ENCODE measurements at regions not wholly inside any gene's neighbourhood (a gene's known extent, or its start where the extent isn't known, plus 50 kb on each side); places are given as distances from the start of the nearest gene placed in this dataset.

- no peak for TF ChIP-seq EZH2 (IDR thresholded peaks at IDR 0.05; ENCODE audit: insufficient read depth, low read length)
- TF ChIP-seq, protein P1, sequence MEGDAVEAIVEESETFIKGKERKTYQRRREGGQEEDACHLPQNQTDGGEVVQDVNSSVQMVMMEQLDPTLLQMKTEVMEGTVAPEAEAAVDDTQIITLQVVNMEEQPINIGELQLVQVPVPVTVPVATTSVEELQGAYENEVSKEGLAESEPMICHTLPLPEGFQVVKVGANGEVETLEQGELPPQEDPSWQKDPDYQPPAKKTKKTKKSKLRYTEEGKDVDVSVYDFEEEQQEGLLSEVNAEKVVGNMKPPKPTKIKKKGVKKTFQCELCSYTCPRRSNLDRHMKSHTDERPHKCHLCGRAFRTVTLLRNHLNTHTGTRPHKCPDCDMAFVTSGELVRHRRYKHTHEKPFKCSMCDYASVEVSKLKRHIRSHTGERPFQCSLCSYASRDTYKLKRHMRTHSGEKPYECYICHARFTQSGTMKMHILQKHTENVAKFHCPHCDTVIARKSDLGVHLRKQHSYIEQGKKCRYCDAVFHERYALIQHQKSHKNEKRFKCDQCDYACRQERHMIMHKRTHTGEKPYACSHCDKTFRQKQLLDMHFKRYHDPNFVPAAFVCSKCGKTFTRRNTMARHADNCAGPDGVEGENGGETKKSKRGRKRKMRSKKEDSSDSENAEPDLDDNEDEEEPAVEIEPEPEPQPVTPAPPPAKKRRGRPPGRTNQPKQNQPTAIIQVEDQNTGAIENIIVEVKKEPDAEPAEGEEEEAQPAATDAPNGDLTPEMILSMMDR (IDR thresholded peaks at IDR 0.05; ENCODE audit: insufficient read depth, low read depth, low read length) = no peak
- FAIRE-seq = no peak
- H3K79me2 ChIP-seq (ENCODE audit: insufficient read depth, low read length) = no peaks in the 10 kb centered on the region
- Mint-ChIP-seq H3K27ac (ENCODE audit: unreplicated experiment) (no peak overlapping the region), H3K9me3 (ENCODE audit: unreplicated experiment) (peaks cover 2% of the 10 kb centered on the region), H3K27me3 (ENCODE audit: low read depth, unreplicated experiment) (no peaks in the 10 kb centered on the region), H3K4me1 (ENCODE audit: low read depth, unreplicated experiment) (peaks cover 6% of the 10 kb centered on the region), H3K36me3 (ENCODE audit: low read depth, unreplicated experiment) (no peaks in the 10 kb centered on the region), H3K4me3 (ENCODE audit: unreplicated experiment) (no peak overlapping the region)
- peaks cover 6% of the 10 kb centered on the region for H3K9me3 ChIP-seq (ENCODE audit: insufficient read depth, low read depth, low read length)
- H2AFZ ChIP-seq (ENCODE audit: low read depth, low read length) = no peak overlapping the region
- no peak overlapping the region for H3K9ac ChIP-seq (ENCODE audit: low read length)
- DNase-seq (ENCODE audit: low read depth) = no peak
- peaks cover 5% of the 10 kb centered on the region for H3K4me1 ChIP-seq (ENCODE audit: insufficient read depth, low read length)
- H3K4me2 ChIP-seq (ENCODE audit: low read length) = no peak overlapping the region
- no peaks in the 10 kb centered on the region for H3K27me3 ChIP-seq (ENCODE audit: insufficient read depth, low read length)
- H3K4me3 ChIP-seq (ENCODE audit: insufficient read depth, low read depth, low read length) = no peak overlapping the region
- H3K36me3 ChIP-seq (ENCODE audit: insufficient read depth, low read length) = no peaks in the 10 kb centered on the region
- H3K27ac ChIP-seq (ENCODE audit: low read depth, low read length) = no peak overlapping the region
- no peaks in the 10 kb centered on the region for H4K20me1 ChIP-seq (ENCODE audit: insufficient read depth, low read length)
Measured at GRCh38 chr4:181799561-181800069, 443.6 kb upstream of the TENM3 start.

DNA sequence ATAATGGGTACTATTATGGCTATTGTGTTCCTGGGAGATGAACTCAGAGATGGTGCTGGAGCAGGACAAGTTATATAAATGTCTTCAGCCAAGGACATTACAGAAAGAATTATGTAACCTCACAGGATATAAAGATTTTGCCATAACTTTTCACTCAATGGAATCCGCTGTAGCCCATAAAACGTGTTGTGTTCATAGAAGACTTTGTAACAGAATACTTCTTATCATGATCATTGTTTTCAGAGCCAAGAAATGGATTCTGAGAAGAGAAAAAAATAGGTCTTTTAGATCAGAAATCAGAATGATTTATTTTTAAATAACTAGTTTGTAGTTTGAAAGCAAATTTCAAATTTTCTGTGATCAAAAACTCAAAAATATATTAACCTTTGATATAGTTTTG is 441.0 kb upstream of the TENM3 start:
- no peak overlapping the region for H3K27ac ChIP-seq (ENCODE audit: low read depth, low read length)
- H3K4me3 ChIP-seq (ENCODE audit: insufficient read depth, low read depth, low read length) = no peak overlapping the region
- H3K4me2 ChIP-seq (ENCODE audit: low read length) = no peak overlapping the region
- no peak overlapping the region for H2AFZ ChIP-seq (ENCODE audit: low read depth, low read length)
- no peaks in the 10 kb centered on the region for H4K20me1 ChIP-seq (ENCODE audit: insufficient read depth, low read length)
- H3K4me1 Mint-ChIP-seq (ENCODE audit: low read depth, unreplicated experiment) = peaks cover 19% of the 10 kb centered on the region
- no peak for FAIRE-seq
- no peak overlapping the region for H3K27ac Mint-ChIP-seq (ENCODE audit: unreplicated experiment)
- peaks cover 5% of the 10 kb centered on the region for H3K4me1 ChIP-seq (ENCODE audit: insufficient read depth, low read length)
- DNase-seq (ENCODE audit: low read depth) = no peak
- no peaks in the 10 kb centered on the region for H3K27me3 Mint-ChIP-seq (ENCODE audit: low read depth, unreplicated experiment)
- no peak overlapping the region for H3K9ac ChIP-seq (ENCODE audit: low read length)
- TF ChIP-seq, protein P1 (IDR thresholded peaks at IDR 0.05; ENCODE audit: insufficient read depth, low read depth, low read length) = no peak
- TF ChIP-seq EZH2 (IDR thresholded peaks at IDR 0.05; ENCODE audit: insufficient read depth, low read length) = no peak
- no peaks in the 10 kb centered on the region for H3K79me2 ChIP-seq (ENCODE audit: insufficient read depth, low read length)
- no peaks in the 10 kb centered on the region for H3K36me3 Mint-ChIP-seq (ENCODE audit: low read depth, unreplicated experiment)
- no peak overlapping the region for H3K4me3 Mint-ChIP-seq (ENCODE audit: unreplicated experiment)
- no peaks in the 10 kb centered on the region for H3K9me3 Mint-ChIP-seq (ENCODE audit: unreplicated experiment)
- H3K9me3 ChIP-seq (ENCODE audit: insufficient read depth, low read depth, low read length) = no peaks in the 10 kb centered on the region
- no peaks in the 10 kb centered on the region for H3K27me3 ChIP-seq (ENCODE audit: insufficient read depth, low read length)
- no peaks in the 10 kb centered on the region for H3K36me3 ChIP-seq (ENCODE audit: insufficient read depth, low read length)

GRCh38 chr4:181807771-181808170 is 435.4 kb upstream of the TENM3 start:
- Histone ChIP-seq H3K4me2 (ENCODE audit: low read length) (no peak overlapping the region), H4K20me1 (ENCODE audit: insufficient read depth, low read length) (no peaks in the 10 kb centered on the region), H3K9ac (ENCODE audit: low read length) (no peak overlapping the region), H3K27me3 (ENCODE audit: insufficient read depth, low read length) (no peaks in the 10 kb centered on the region), H2AFZ (ENCODE audit: low read depth, low read length) (no peak overlapping the region), H3K4me1 (ENCODE audit: insufficient read depth, low read length) (peaks cover 5% of the 10 kb centered on the region), H3K36me3 (ENCODE audit: insufficient read depth, low read length) (no peaks in the 10 kb centered on the region), H3K9me3 (ENCODE audit: insufficient read depth, low read depth, low read length) (no peaks in the 10 kb centered on the region), H3K4me3 (ENCODE audit: insufficient read depth, low read depth, low read length) (no peak overlapping the region), H3K27ac (ENCODE audit: low read depth, low read length) (no peak overlapping the region), H3K79me2 (ENCODE audit: insufficient read depth, low read length) (no peaks in the 10 kb centered on the region)
- H3K27me3 Mint-ChIP-seq (ENCODE audit: low read depth, unreplicated experiment) = no peaks in the 10 kb centered on the region
- H3K4me3 Mint-ChIP-seq (ENCODE audit: unreplicated experiment) = no peak overlapping the region
- H3K27ac Mint-ChIP-seq (ENCODE audit: unreplicated experiment) = no peak overlapping the region
- no peak for TF ChIP-seq EZH2 (IDR thresholded peaks at IDR 0.05; ENCODE audit: insufficient read depth, low read length)
- TF ChIP-seq, protein P1 (IDR thresholded peaks at IDR 0.05; ENCODE audit: insufficient read depth, low read depth, low read length) = no peak
- DNase-seq (ENCODE audit: low read depth) (peak; percentile 73), FAIRE-seq (no peak)
- H3K36me3 Mint-ChIP-seq (ENCODE audit: low read depth, unreplicated experiment) = no peaks in the 10 kb centered on the region
- H3K4me1 Mint-ChIP-seq (ENCODE audit: low read depth, unreplicated experiment) = peaks cover 25% of the 10 kb centered on the region
- no peaks in the 10 kb centered on the region for H3K9me3 Mint-ChIP-seq (ENCODE audit: unreplicated experiment)
